ENCODE measurements at regions not wholly inside any gene's neighbourhood (a gene's known extent, or its start where the extent isn't known, plus 50 kb on each side); places are given as distances from the start of the nearest gene placed in this dataset.

DNA sequence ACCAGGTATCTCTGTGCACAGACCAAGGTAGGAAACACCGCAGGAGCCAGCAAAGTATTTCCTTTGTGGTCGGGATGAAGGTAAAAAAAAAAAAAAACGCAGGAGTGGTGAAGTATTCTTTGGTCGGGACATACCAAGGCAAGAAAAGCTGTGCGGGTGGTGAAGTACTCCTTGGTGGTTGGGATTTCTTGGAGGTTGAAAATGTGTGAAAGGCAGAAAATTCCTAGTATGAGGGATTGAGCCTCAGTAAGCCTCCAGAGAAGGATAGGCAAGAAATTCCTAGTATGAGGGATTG, 802.6 kb downstream of the PLA2G4A start:
- TF ChIP-seq, protein P1, sequence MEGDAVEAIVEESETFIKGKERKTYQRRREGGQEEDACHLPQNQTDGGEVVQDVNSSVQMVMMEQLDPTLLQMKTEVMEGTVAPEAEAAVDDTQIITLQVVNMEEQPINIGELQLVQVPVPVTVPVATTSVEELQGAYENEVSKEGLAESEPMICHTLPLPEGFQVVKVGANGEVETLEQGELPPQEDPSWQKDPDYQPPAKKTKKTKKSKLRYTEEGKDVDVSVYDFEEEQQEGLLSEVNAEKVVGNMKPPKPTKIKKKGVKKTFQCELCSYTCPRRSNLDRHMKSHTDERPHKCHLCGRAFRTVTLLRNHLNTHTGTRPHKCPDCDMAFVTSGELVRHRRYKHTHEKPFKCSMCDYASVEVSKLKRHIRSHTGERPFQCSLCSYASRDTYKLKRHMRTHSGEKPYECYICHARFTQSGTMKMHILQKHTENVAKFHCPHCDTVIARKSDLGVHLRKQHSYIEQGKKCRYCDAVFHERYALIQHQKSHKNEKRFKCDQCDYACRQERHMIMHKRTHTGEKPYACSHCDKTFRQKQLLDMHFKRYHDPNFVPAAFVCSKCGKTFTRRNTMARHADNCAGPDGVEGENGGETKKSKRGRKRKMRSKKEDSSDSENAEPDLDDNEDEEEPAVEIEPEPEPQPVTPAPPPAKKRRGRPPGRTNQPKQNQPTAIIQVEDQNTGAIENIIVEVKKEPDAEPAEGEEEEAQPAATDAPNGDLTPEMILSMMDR (IDR thresholded peaks at IDR 0.05) = no peak
- no peak for TF ChIP-seq POLR2A (IDR thresholded peaks at IDR 0.05)

Measured in body of pancreas (tissue), 4 donors.